NCI-H774 (cell line): ENCODE measurements at regions not wholly inside any gene's neighbourhood (a gene's known extent, or its start where the extent isn't known, plus 50 kb on each side); places are given as distances from the start of the nearest gene placed in this dataset.
A peak's percentile ranks its signal among the peaks of the same experiment; 100 is the strongest.
"Not testable (repeated sequence)": the region's sequence is repeated elsewhere in the genome, so short reads cannot be mapped to it uniquely, and the experiment has no call there.

Experiments
- DNase-seq: peaks from one replicate; lab custom pipeline; 2025; lab: John Stamatoyannopoulos, UW

DNA sequence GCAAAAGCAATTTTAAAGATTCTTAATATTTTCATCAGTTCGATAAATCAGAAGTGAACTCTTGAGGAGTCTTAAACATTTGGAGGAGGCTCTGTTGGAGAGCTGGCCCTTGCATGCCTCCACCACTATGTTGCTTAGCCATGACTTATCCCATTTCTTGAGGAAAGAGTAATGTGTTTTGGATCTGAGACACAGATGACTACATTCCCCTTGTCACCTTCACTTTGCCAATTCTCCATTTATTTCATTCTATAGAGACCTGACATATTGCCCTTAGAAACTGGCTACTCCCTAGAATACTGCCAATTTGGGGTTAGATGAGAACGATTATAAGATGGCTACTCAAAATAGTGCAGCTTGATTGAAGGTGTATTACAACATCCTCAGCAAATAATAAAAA, 157.4 kb upstream of the TMEM260 start:
- no peak for DNase-seq

DNA sequence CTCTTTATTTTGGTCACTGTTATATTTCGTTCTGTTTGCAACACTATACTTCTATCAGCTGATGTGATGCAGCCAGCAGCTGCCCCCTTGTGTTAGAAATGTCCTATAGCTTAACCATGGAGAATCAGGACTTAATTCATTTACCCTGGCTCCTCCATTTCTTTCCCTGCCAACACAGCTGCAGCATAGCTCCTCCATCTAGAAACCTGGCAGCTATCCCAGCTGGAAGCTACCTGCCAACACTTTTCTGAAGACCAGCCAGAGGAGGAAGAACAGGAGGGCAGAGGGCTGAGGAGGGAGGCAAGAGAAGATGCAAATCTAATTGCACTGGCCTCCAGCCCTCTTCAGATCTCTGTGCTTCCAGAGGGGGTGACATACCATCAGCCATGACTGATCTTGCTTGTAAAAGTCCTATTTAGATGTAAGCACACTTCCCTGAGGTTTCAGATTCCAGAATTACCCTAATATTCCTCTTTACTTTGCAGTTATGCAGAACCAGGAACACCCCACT, 156.8 kb upstream of the TMEM260 start:
- peak; percentile 46 for DNase-seq

DNA sequence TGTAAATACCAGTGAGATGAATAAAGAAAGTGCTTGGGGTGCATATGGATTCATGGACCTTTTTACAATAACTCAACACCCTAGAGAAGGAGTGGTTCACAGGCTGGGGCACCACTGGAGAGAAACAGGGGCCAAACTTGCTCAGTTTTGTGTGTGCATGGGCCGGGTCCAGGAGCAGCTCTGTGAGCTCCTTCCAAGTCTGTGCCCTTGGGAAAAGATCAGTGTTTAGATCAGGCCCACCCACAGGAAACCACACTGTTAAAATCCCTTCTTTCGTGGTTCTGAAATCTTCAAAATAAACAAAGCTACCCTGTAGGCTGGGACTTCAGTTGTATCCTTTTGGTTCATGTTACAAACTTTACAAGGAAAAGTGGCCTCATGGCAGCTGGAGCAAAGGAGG, 156.1 kb upstream of the TMEM260 start:
- DNase-seq = no peak

DNA sequence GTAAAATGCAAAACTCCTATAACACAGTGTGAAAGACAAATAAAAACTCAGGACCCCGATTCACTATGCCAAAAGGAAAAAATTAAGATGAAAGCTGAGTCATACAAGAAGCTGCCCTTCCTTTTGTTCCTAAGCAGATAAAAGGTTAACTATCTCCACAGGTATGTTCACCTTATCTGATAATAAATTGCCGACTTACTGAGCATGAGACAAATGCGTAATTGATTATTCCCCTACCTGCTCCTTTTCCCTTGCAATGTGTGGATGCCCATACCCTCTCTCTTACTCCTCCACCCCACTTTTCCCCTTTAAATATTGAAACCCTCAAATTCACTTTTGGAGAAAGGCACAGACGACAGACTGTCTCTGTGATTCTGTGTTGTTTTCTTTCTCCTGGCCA, 148.6 kb upstream of the TMEM260 start:
- no peak for DNase-seq

DNA sequence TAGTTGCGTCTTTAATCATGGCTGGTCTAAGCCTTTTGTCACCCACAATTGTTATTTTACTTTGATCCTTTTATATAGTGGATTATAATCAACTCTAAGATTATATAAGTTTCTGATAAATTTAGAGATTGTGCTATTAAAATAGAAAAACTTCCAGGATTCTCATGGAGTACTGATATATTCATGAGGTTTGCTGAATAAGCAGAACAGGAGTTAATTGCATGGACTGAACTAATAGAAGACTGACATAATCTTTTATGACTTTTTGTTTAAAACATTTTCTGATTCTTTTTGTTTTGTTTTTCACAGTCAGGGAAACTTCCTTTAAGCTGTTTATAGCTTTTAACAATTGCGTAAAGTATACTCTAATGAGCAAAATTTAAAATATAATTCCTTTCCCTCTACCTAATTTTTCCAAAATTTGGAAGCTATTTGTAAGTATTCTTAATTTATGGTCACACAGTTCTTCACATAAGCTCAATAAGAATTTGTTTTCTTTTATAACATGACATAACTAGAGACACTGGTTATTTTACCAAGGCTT, 129.9 kb upstream of the TMEM260 start:
- no peak for DNase-seq

DNA sequence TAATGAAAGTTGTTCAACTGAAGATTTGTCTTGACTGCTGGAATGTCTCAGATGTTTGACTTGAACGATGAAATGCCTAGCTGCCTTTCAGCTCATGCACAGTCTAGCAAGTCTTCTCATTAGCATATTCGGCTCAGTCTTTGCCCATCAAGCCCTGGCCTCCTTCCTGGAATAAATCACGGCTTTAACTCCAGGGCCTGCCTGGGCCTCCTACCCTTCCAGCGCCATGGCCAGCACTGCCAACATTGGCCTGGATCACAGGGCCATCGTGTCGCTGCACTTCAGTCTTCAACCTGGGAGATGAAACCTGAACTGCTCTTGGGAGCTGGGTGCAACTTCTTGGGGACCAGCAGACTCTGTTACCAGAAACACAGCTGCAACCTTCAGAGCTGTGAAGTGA, 126.7 kb upstream of the TMEM260 start:
- DNase-seq = no peak

DNA sequence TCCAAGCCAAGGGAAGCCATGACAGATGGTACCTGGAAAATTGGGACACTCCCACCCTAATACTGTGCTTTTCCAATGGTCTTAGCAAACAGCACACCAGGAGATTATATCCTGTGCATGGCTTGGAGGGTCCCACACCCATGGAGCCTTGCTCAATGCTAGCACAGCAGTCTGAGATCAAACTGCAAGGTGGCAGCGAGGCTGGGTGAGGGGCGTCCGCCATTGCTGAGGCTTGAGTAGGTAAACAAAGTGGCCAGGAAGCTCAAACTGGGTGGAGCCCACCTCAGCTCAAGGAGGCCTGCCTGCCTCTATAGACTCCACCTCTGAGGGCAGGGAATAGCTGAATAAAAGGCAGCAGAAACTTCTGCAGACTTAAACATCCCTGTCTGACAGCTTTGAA, 124.9 kb upstream of the TMEM260 start:
- DNase-seq = not testable (repeated sequence)

DNA sequence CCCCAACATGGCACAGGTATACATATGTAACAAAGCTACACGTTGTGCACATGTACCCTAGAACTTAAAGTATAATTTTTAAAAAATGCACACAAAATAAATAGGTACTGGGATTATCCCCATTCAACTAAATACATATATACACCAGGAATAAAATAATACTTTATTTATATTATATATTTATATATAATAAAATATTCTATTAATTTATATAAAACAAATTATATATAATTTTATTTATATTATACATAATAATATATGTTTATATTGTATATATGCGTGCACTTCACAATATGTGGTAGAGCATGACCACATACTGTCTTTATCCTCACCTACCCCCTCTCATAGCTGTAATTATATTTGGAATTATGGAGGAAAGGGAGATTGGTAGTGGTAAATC, 119.1 kb upstream of the TMEM260 start:
- DNase-seq = no peak

DNA sequence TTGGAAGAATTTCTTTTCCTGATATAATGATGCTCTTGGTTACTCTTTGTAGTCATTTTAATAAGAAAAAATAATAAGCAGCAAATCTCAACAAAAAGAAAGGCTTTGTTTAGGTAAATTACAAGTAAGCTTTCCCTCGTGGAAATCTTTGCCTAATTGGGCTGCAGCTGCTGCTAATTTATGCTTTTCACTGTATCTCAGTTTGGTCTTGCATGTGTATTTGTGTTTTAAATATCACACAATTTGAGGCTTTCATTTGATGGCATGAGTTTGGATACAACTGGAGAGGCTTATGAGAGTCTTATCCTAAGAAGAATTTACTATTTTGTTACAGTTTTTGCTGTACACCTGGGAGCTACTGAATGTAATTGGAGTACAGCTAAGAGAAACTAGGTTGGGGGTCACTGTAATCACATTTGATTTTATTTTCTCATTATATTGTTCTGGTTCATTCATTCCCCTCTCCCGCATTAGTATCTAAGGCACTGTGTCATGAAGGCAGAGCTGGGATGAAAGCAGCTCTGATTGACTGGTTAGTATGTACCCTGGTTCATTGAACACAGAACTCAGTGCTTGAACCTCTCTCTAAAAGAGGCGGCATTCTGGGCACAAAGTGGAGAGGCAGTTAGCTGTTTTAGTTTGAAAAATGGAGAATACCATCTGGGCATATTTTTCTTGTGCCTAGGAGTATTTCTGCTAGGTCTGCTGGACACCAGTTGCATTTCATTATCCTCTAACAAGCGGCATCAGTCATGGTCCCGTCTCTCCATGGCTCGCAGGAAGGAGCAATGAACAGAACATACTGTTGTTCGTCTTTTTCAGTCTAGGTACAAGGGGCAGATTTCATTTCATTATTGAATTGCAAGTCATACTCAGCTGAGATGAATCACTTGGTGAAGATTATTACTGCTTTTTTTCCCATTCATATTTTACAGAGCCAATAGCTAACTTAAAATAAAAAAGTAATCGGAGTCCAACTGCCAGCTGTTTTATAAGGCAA, 118.0 kb upstream of the TMEM260 start:
- no peak for DNase-seq

DNA sequence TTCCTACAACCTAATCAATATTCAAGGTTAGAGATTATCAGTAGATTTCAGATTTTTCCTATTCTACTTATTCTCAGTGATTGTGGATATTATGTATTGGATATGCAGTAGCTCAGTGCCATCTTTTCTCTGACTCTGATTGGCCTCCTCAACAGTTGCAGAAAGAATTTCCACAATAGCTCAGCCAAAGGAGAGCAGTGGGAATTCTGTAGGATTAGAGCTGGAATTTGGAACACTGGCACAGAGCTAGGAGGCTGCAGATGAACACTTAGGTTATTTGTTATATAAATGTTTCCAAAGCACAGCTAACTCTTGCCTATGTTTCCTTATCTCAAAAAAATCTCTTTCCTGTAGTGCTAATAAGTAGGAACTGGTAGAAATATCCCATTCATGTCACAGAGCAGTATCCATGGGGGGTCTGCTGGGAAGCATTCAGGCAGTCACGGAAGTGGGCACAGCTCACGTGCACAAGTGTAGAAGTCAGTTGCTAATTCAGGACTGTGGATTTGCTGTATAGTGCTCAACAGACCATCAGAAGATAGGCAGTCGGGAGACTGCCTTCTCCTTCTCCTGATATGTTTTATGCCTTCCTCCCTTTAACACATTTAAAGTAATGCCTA, 116.2 kb upstream of the TMEM260 start:
- no peak for DNase-seq

DNA sequence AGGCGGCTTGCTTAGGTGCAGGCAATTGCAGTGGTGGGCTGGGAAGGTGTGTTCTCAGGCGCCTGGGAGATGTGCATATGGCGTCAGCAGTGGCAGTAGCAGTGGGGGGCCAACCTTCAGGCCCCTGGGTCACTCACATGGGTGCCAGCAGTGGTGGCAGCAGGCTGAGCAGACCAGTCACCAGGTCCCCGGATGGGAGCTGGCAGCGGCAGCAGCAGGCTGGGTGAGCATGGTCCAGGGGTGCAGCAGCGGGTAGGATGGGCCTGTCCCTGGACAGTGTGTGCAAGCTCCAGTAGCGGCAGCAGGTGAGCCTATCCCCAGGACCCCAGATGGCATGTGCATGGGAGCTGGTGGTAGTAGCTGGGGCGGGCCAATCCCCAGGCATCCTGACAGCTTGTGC, 108.5 kb upstream of the TMEM260 start:
- no peak for DNase-seq

DNA sequence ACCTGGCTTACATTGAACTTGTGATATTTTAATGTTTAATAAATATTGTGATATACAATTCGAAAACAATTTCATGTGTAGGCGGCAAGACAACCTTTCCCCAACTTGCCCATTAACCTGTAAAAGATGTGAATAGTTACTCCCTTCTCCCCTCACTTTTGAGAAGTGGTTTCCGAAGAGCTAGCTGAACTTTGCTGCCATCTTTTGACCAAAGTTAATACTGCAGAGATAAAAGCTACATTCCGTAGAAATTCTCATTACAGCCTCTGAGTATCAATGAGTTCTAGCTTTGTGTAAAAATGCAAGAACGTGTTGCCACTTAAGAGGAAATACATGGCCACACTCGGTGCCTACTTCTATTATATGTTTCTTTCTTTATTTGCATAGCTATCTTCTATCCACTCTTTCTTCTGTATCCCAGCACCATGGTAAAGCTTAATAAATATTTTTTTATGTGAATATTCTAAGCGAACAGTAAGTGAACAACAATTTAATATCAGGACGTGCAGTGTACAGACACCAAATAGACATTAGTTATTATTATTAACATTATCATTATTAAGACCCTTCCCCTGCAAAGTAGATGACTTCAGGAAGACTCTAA, 105.1 kb upstream of the TMEM260 start:
- DNase-seq = no peak

DNA sequence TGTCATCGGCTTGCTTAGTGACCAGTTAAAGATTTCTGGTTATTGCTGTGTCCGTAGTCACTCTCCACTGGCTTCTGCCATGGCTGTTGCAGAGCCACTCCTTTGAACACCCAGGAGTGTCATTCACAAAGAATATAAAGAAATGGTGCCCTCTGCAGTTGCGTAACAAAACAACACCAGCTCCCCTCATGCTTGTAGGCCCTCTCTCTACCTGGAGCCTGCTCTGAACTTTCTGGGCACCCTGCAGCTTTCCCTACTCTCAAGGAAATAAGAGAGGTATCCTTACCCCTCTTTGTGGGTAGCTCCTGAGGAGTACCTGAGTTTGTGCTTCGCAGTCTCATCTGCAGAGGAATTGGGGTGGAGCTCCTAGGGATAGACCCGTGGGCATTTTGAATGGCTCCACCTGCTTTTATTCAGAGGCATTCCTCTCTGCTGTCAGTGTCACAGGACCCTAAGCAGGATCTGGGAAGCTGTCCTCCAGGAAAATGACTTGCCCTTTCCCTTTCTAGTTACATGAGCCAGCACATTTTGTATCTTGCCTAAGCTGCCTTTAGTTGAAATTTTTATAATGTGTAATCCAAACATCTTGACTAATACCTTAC, 97.2 kb upstream of the TMEM260 start:
- no peak for DNase-seq

DNA sequence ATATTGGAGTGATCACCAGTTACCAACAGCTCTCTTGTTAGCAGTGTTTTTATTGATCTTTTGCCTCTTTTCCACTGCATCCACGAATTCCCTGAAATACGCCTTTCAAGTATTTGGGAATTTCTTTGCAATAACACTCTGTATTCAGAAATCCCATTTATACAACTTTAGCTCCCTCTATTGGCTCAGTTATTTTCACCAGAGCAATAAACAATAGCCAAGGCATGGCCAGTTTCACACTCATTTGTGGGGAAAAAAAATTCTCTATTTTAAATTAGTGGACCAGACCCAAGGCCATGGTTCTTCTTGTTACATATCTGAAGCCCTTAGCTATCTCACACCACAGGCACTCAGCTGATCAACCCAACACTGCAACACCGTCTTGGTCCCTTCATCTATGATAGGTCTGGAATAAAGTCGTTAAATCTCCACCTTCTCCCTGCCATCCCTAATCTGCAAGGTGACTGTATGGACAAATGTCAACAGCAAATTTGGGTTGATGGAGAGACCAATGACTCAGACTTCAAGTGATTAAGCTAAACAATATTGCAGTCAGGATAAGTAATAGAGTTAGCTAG, 92.4 kb upstream of the TMEM260 start:
- DNase-seq = no peak

DNA sequence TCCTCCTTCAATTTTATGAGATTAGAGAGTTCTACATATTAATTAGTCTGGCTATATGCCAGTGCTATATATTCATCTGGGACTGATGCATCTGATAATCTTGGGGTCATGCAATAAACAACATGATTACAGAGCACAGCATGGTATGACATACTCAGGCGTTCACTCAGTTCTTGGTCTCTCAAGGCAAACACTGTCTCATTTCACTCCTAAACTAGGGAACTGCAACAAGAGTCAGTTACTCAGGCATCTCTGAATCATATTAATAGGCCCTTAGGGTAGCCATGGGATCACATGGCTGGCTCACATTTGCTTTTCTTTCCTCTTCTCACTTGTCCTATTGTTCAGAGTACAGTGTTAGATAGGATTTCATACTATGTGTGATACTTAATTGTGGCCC, 91.8 kb upstream of the TMEM260 start:
- no peak for DNase-seq

DNA sequence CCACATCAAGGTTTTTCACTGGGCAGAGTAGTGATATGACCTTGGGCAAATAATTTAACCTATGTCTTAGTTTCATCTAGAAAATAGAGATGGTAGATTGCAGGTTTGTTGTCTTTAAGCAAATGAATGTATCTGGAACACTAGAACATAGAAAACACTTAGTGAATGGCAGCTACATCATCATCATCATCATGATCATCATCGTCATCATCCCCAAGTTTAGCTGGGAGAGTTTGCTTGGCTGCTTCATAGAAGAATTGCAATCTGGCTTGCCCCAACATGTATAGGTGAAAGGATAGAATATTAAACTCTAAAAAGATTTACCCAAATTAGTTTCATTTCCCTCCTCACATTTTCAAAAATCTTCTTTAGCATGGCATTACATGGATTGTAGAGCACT, 91.3 kb upstream of the TMEM260 start:
- DNase-seq = no peak

DNA sequence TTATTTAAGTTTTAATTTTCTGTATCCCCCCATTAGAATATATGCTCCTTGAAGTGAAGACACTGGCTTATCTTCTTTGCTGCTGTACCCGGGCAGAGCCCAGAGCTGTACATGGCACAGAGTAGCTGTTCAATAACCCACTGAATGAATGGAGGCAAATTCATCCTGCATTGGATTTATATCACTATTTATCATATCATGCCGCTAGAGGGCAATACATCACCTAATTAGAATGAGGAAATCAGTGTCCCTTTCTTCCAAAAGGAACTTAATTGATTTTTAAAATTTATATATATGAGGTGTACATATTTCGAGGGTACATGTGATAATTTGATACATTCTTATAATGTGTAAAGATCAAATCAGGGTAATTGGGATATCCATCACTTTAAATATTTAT, 89.2 kb upstream of the TMEM260 start:
- DNase-seq = peak; percentile 12

DNA sequence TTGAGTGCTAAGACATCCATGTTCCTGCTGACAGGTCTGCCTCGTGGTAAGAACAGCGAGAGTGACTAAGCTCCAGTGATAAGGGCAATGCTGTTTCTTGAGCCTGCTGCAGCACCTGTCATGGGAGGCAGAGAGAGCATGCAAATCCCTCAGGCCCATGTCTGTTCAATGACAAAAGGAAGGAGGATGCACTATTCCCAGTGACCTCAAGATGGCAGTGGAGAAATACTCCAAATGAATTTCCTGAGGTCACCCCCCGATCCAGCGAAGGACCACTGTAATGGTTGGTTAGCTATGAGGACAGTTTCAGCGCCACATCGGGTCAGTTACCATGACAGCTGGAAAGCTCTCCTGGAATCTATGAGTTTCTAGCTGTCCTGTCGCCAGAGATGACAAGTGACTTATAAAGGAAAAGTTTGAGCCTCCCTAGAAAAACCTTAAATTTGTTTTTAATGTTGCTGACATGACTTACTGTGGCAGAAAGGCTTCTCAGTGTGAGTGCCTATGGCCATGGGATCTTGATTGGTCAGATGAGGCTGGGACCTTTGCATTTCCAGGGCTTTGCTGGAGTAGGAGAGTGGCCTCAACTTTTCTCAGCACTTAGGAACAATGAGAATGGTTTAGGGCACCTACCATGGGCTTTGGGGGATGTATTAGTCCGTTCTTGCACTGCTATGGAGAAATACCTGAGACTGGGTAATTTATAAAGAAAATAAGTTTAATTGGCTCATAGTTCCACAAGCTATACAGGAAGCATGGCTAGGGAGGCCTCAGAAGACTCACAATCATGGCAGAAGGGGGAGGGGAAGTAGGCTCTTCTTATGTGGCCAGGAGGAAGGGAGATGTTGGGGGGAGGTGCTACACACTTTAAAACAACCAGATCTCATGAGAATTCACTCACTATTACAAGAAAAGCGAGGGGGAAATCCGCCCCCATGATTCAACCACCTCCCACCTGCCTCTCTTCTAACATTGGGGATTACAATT, 88.0 kb upstream of the TMEM260 start:
- DNase-seq = no peak

DNA sequence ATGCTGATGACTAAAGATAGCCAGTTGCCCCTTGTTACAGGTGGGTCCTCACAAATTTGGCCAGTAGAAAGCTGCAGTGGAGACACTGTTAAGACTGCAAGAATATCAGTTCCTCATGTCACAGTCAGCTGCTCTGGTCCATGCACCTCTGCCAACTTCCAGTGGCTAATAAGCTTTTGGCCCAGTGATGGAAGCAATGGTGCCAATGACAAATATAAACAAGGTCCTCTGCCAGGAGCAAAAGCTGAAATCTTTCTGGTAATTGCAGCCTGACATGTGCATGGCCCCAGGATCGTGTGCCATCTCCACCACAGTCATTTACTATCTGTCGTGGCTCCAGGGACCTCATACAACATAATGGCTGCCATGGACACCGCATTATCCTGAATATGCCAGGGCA, 85.4 kb upstream of the TMEM260 start:
- no peak for DNase-seq

DNA sequence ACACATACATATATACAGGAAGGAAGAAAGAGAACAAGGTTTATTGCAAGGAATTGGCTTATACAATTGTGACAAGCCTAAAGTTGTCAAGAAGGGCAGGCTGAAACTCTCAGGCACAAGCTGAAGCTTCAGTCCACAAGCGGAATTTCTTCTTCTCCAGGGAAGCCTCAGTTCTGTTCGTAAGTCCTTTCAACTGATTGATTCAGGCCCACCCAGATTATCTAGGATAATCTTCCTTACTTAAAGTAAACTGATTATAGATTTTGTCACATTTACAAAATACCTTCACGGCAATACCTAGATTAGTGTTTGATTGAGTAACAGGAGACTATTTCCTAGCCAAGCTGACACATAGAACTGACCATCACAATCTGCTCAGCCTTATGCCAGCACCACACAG, 81.5 kb upstream of the TMEM260 start:
- DNase-seq = no peak
